CD4-positive, alpha-beta T cell treated with Interleukin-4 for 4 hours (primary cell): ENCODE measurements at regions not wholly inside any gene's neighbourhood (a gene's known extent, or its start where the extent isn't known, plus 50 kb on each side); places are given as distances from the start of the nearest gene placed in this dataset.
"Not testable (repeated sequence)": the region's sequence is repeated elsewhere in the genome, so short reads cannot be mapped to it uniquely, and the experiment has no call there.

Experiments
- DNase-seq: peaks from one replicate; pipeline ENCODE4 v3.0.0-alpha.2; 2020

DNA sequence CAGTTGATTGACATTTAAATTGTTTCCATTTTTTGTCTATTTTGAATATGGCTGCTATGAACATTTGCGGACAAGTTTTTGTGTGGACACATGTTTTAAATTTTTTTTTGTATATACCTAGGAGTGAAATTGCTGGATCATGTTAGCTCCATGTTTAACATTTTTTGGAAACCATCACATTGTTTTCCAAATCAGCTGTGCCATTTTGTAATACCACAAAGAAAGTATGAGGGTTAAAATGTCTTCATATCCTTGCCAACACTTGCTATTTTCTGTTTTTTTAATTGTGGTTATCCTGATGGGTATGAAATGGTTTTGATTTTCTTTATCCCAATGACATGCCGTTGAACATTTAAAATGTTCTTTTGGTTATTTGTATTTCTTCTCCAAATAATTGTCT is 52.1 kb downstream of the CARTPT start:
- DNase-seq: no peak

DNA sequence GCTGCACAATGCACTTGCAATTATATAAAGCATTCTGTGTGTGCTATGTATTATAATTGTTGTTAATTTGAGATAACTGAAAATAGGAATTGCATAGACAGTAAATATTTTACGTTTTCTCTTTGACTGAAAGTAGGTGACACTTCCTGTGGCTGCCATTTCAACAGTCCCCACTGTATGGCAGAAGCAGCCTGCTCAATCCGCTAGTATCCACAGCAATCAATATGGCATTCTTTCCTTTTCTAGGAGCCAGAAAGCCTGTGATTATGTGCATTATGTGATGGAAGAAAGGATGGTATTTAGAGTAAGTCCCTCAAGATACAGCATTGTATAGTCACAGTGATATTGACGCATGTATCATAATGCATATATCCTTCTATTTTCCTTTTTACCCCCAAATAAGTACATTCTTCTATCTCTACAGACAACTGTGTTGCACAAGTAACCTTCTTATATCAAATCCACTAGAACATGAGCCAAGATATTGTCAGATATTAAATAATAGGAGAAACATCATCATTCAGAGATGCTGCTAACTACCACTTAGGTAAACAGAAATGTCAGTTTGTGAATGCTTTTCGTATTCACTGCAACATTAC is 59.7 kb downstream of the CARTPT start:
- DNase-seq: no peak

DNA sequence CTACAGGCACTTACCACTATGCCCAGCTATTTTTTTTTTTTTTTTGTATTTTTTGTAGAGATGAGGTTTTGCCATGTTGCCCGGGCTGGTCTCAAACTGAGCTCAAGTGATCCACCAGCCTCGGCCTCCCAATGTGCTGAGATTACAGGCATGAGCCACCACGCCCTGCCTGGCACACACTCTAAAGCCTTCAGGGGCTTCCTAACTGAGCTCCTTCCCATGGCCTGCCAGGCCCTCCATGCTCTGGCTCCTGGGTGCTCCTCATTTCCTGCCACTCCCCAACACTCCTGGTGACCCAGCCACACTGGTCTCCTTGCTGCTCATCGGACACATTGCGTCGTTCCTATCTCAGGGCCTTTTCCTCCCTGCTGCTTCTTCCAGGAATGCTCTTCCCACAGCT is 61.5 kb downstream of the CARTPT start:
- no peak for DNase-seq

DNA sequence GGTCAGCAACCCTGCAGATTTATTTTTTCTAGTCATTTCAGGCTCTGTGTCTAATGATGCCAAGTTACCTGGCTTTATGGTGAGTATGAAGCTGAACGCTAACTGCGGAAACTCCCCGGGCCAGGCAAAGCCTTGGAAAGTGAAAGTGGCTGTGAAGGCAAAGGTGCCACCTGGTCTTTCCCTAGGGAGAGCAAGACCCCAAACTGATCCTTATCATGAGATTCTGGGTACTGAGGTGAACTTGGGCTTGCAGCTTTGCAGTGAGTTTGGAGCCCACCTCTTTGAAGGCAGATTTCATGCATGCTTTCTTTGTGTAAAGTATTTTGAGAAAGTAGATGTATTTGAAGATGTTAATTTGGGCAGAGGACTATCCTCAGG is 63.3 kb downstream of the CARTPT start:
- no peak for DNase-seq

DNA sequence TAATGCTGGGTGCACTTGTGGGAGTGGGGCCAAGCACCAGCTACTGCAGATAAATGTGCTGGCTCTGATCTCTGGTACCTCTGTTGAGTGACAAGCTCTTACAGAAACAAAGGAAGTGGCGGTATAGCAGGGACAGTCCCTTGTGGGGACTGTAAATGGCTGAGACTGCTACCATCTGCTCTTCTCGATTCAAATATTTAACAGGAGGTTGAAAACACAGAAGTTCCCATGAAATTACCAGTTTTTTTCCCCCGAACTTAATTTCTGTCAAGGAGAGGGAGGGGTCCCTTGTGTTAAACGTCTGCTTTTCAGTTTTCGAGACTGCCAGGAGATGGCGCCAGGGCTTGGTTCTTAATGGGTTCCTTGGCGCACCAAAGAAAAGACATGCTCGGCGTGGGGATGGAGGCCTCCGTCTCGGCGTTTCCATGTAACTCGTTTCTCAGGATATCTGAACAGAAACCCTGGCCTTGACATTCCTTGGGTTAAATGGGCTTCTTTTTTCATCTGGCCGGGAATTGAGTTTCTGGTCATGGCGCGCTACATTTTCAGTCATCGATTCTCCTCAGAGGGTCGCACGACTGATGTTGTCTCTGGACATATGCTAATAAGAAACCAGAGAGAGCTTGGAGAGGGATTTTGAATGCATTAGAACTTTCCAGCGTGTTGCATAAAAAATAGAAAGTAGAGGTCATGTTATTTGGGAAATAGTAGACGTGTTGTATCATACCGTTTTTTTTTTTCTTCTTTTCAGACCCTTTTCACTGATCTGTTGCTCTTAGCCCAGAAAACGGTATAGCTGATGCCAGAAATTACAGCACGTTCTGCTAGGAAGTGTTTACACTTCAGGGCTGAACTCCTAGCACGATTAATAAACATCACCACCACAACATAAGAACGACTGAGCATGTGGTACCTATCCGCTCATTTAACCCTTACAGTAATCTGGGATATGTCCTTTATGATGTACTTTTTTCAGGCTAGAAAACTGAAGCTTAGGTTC is 64.0 kb downstream of the CARTPT start:
- peak; percentile 33 for DNase-seq

DNA sequence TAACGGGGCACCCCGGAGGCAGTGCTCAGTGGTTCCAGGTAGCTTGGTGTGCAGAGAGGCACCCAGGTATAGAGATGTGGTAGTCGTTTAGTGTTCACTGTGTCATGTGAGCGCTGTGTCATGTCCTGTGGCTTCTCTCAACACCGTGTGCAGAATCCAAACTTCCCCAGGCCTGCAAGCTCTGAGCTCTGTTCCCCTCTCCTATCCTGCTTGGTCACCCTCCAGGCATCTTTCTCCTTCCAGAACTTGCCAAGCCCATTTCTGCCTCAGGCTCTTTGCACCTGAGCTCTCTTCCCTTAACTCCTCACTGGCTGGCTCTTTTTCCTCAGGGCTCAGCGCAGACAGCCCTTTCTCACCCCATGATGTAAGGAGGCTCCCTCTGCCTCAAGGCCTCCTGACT is 64.8 kb downstream of the CARTPT start:
- no peak for DNase-seq

DNA sequence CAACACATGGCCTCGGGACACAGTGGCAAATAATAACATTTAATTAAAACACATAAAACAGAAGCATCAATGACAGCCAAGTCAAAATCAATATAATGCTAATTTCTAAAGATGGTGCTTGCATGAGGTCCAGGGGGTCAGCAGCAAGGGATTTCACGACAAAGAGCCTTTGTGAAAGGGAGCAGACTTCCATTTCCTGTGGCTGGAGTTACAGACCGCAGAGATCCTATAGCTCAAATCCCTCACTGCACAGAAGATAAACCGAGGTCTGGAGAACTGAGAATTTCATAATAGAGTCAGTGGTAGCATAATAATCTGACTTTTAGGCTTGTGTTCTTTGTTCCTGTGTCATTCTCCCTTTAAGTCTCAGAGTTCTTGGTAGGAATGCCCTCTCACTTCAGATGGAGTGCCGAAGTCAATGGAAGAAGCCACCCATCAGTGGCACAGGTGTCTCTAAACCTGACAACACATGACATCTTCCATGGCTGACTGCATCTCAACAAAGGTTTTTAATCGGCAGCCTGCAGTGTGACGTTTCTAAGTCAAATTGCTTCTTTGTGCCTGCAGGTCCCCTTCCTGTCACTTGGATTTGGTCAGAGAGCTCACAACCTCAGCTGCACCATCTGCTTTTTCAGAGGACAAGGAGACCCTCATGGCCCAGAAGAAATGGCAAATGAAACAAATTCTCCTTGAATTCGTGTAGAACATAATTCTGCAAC is 67.4 kb downstream of the CARTPT start:
- DNase-seq: no peak

DNA sequence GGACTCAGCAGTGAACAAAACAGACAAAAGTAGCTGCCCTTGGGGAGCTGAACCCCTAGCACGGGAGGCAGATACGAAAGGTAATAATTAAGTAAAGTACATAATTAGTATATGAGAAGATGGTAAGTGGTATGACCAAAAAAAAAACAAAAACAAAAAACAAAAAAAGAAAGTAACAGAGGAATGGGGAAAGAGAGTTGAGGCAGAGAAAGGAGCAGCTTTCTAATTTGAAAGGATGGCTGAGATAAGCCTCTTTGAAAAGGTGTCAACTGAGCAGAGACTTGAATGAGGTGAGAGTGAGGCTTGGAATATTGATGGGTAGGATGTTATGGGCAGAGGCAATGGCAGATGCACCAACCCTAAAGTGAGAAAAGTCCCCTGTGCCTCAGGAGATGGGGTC is 69.7 kb downstream of the CARTPT start:
- DNase-seq: no peak

DNA sequence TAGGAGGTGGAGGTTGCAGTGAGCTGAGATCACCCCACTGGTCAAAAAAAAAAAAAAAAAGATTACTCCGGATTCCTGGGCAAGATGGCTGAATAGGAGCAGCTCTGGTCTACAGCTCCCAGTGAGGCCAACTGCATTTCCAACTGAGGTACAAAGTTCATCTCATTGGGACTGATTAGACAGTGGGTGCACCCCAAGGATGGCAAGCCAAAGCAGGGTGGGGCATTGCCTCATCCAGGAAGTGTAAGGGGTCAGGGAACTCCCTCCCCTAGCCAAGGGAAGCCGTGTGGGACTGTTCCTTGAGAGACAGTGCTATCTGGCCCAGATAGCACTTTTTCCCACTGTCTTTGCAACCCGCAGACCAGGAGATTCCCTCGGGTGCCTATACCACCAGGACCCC is 70.7 kb downstream of the CARTPT start:
- no peak for DNase-seq

DNA sequence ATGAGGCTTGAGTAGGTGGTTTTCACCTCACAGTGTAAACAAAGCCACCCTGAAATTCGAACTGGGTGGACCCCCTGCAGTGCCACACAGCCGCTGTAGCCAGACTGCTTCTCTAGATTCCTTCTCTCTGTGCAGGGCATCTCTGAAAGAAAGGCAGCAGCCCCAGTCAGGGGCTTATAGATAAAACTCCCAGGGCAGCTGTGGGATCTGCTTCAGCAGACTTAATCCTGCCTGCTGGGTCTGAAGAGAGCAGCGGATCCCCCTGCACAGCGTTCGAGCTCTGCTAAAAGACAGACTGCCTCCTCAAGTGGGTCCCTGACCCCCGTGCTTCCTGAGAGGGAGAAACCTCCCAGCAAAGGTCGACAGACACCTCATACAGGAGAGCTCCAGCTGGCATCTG is 71.4 kb downstream of the CARTPT start:
- no peak for DNase-seq

DNA sequence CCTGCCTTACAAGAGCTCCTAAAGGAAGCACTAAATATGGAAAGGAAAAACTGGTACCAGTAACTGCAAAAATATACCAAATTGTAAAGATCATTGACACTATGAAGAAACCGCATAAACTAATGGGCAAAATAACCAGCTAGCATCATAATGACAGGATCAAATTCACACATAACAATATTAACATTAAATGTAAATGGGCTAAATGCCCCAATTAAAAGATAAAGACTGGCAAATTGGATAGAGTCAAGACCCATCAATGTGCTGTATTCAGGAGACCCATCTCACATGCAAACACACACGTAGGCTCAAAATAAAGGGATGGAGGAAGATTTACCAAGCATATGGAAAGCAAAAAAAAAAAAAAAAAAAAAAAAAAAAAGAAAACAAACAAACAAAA is 73.0 kb downstream of the CARTPT start:
- DNase-seq: not testable (repeated sequence)

DNA sequence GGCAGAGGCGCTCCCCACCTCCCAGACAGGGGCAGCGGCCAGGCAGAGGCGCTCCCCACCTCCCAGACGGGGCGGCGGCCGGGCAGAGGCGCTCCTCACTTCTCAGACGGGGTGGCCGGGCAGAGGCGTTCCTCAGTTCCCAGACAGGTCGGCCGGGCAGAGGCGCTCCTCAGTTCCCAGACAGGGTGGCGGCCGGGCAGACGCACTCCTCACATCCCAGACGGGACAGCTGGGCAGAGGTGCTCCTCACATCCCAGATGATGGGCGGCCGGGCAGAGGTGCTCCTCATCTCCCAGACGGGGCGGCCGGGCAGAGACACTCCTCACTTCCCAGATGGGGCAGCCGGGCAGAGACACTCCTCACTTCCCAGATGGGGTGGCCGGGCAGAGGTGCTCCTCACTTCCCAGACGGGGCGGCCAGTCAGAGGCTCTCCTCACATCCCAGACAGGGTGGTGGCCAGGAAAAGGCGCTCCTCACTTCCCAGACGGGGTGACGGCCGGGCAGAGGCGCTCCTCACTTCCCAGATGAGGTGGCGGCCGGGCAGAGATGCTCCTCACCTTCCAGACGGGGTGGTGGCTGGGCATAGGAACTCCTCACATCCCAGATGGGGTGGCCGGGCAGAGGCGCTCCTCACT is 75.1 kb downstream of the CARTPT start:
- no peak for DNase-seq

DNA sequence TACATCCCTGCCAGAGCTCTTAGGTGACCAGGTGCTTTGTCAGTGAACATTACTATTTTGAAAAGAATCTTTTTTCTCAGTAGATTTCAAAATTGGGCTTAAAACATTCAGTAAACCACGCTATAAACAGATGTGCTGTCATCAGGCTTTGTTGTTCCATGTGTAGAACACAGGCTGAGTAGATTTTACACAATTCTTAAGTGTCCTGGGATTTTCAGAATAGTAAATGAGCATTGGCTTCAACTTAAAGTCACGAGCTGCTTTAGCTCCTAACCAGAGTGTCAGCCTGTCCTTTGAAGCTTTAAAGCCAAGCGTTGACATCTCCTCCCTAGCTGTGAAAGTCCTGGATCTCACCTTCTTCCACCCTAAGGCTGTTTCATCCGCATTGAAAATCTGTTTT is 83.6 kb downstream of the CARTPT start:
- DNase-seq: no peak

DNA sequence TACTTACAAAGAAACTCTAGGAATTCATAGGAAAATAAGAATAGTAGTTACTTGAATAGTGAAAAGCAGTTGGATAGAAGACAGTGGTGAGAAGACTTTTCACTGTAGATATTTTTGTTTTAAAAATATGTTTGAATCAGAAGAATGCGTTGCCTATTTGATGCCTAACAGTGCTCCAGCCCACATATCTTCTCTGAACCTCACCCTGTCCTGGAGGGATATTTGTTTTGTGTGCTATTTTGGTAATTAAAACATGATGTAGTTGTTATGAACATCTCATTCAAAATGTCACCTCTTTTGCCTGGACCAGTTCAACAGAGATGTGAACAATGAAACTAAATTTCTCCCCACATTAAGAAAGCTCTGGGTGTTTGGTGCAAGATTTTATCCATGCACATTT is 87.6 kb downstream of the CARTPT start:
- no peak for DNase-seq

DNA sequence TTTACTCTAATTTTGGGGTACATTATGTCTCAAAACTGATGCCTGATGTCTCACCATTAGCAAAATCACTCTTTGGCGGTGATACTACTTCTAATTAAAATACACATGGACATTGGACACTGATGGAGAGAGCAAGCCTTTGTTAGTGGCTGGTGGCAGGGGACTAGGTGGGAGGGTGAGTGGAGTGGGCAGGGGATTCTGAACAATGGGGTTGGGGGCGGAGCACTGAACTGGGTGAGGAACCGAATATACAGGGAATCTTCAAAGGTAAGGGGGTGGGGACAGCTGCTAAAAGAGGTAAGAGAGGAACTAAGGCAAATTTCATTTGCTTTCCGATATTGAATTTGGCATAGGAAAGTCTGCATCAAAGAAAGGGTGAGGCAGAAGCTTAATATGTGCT is 88.8 kb downstream of the CARTPT start:
- no peak for DNase-seq

DNA sequence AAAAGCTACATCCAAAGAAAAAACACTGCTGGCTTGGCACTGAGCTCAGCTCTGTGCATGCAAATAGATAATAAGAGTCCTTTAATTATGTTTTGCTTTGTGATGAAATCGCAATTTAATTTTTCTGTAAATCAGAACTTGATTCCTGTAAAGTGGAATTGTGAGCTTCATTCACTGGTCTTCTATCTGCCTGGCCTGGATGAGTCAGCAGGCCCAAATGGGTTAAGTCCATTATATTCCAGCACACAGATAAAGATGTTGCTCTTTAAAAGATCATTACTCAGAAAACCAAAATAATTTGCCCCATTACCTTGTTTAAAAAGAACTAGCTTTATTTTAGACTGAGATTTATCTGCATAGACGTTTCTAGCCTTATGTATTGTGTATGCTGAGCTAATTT is 90.4 kb downstream of the CARTPT start:
- DNase-seq: no peak

DNA sequence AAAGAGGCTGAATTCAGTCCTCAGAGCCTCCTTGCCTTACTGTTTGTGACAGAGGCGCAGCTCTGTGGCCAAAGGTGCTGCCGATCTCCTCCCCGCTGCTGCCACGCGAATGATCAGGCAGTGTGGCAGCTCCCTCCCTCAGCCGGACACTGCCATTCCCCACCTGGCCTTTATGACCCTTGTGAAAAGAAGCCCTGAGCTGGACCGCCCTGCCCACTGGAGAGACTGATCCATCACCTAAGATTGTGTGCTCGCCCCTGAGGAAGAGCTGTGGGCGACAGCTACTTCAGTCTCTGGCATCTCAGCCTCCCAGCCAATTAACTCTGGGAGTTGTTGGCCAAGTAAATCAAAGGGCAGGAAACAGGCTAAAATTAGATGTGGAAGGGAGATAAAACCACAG is 90.9 kb downstream of the CARTPT start:
- no peak for DNase-seq

DNA sequence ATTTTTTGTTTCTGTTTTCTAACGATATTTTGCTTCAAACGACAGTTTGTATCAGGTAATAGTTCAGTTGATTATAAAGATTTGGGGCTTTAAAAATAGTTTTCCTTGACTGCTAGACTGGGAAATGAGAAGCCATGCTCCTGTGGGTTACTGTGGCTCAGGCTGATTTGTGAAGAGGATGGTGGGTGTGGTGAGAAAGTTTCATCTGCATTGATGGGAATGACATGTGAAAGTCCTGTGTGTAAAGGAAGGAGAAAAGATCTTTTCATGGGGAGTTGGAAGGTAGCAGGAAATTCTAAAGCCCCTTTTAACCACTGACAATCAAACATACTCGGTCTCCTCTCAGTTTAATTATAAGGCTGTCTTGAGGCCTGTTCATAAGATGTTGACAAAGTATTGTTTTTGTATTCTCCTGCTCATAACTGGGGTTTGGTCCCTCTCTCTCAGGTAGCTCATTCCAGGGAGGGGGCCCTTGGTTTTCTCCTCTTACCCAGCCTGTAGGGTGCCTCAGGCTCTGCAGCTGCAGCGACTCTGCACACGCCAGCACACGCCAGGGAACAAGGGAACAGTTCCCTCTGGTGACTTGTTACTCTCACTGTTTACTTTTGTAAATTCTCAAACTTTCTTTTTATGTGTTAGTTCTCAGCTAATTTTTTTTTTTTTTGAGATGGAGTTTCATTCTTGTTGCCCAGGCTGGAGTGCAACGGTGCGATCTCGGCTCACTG is 91.6 kb downstream of the CARTPT start:
- no peak for DNase-seq

DNA sequence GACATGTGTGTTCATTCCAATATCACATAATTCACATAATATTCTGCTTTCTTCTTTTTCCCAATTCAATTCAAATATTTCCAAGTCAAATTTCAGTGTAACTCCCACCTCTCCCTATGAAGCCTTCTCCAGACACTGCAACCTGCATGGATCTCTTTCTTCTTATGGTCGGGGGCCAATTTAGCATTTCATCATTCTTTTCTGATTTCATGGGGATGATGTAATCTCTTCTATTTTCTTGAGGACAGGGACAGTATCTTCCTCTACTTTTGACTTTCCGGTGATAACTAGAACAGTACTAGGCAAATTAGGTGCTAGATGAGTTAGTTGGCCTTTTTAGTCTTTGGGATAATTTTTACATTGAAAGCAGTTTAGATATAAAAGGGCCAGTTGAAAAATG is 92.7 kb downstream of the CARTPT start:
- DNase-seq: no peak

DNA sequence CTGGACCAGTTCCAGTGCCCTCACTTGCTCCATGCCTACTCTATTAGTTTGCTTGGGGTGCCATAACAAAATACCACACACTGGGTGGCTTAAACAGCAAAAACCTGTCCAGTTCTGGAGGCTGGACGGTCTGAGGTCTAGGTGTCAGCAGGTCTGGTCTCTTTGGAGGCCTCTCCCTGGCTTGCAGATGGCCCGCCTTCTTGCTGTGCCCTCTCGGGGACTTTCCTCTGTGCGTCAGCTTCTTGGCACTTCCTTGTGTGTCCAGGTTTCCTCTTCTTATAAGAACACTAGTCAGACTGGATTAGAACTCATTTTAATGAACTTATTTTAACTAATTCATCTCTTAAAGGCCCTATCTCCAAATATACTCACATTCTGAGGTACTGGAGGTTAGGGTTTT is 97.2 kb downstream of the CARTPT start:
- DNase-seq: no peak

DNA sequence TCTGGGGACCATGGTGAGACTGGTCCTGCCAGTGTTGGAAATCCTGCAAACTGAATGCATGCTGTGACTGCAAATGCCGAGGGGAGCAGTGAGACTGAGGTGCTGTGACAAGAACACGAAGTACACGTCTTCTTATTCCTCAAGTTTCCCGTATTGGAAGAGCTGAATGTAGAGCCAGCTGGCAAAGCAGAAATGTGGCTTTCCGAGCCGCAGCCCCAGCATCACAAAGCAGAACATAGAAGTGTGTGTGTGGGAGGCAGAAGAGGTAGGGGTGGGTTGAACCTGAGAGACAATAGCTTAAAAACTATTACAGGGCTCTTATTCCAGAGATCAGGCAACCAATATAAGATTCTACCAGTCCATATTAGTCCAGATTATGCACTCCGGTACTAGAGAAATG is 98.8 kb downstream of the CARTPT start:
- DNase-seq: no peak

DNA sequence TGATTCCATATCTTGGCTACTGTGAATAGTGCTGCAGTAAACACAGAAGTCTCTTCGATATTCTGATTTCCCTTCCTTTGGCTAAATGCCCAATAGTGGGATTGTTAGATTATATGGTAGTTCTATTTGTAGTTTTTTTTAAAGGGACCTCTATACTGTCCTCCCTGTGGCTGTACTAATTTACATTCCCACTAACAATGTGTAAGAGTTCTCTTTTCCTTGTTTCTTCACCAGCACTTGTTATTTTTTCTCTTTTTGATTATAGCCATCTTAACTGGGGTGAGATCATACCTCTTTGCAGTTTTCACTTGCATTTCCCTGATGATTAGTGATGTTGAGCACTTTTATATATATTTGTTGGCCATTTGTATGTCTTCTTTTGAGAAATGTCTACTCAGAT is 102.0 kb downstream of the CARTPT start:
- no peak for DNase-seq

DNA sequence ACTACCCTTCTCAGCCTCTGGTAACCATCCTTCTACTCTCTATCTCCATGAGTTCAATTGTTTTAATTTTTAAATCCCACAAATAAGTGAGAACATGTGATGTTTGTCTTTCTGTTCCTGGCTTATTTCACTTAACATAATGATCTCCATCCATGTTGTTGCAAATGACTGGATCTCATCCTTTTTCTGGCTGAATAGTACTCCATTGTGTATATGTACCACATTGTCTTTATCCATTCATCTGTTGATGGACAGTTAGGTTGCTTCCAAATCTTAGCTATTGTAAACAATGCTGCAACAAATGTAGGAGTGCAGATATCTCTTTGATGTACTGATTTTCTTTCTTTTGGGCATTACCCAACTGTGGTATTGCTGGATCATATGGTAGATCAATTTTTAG is 103.0 kb downstream of the CARTPT start:
- DNase-seq: not testable (repeated sequence)
